ENCODE measurements at regions not wholly inside any gene's neighbourhood (a gene's known extent, or its start where the extent isn't known, plus 50 kb on each side); places are given as distances from the start of the nearest gene placed in this dataset.

GRCh38 chr2:234829074-234829455, 122.8 kb upstream of the SH3BP4 start:
- TF ChIP-seq CTCF (IDR thresholded peaks at IDR 0.05; ENCODE audit: borderline replicate concordance, extremely low read depth, low read length, poor library complexity, severe bottlenecking) (no peak), EZH2 (IDR thresholded peaks at IDR 0.05; ENCODE audit: borderline replicate concordance, low read depth, low read length, severe bottlenecking) (no peak)

Measured in DND-41 (cell line).